HL-60 (cell line): ENCODE measurements at regions not wholly inside any gene's neighbourhood (a gene's known extent, or its start where the extent isn't known, plus 50 kb on each side); places are given as distances from the start of the nearest gene placed in this dataset.

Experiments
- DNase-seq, 2 experiments: peaks; one replicate each; pipeline ENCODE4 v3.0.0-alpha.2; 2010 to 2020; ENCODE audit warnings: low read depth in 1 of 2, low spot score in 1 of 2
- H3K27ac ChIP-seq: fragments of 250-450 bp; sonication (Bioruptor Pico); replicated peaks from 2 replicates; pipeline ENCODE4 v1.5.1; 2020; ENCODE audit warnings: mild to moderate bottlenecking, moderate library complexity
- H3K27me3 ChIP-seq: fragments of 250-450 bp; sonication (Bioruptor Pico); 2 replicates; pipeline ENCODE4 v1.5.1; 2021; ENCODE audit warnings: mild to moderate bottlenecking, moderate library complexity; ENCODE audit not compliant: insufficient read depth, poor library complexity, severe bottlenecking
- H3K4me3 ChIP-seq: replicated peaks from 2 replicates; pipeline ENCODE4 v1.5.1; 2011; ENCODE audit warnings: mild to moderate bottlenecking, control low read depth, low read length; ENCODE audit not compliant: insufficient read depth
- CTCF ChIP-seq: IDR thresholded peaks from one replicate; pipeline ENCODE4 v1.5.1; 2011; ENCODE audit warnings: low read length, control low read depth, inconsistent platforms; ENCODE audit not compliant: insufficient read depth
- GABPA ChIP-seq: IDR thresholded peaks from 2 replicates; pipeline ENCODE4 v1.6.1; 2012; ENCODE audit warnings: low read depth
- POLR2AphosphoS5 ChIP-seq: IDR thresholded peaks from 2 replicates; pipeline ENCODE4 v1.6.1; 2012; ENCODE audit warnings: low read depth
- REST ChIP-seq: IDR thresholded peaks from 2 replicates; pipeline ENCODE4 v1.6.1; 2012; ENCODE audit warnings: low read depth; ENCODE audit not compliant: insufficient replicate concordance
- SPI1 ChIP-seq: IDR thresholded peaks from 2 replicates; pipeline ENCODE4 v1.6.1; 2012; ENCODE audit warnings: low read depth, mild to moderate bottlenecking, borderline replicate concordance

GRCh38 chr21:25220169-25220568 is 387.1 kb downstream of the MRPL39 start:
- Histone ChIP-seq H3K4me3 (no peak overlapping the region), H3K27ac (no peak overlapping the region), H3K27me3 (no peaks in the 10 kb centered on the region)
- no peak for TF ChIP-seq GABPA
- TF ChIP-seq POLR2AphosphoS5: no peak
- no peak for TF ChIP-seq REST
- no peak for TF ChIP-seq CTCF
- no peak for TF ChIP-seq SPI1
- DNase-seq: no peak

GRCh38 chr21:25215698-25216384 is 391.4 kb downstream of the MRPL39 start:
- Histone ChIP-seq H3K27me3 (no peaks in the 10 kb centered on the region), H3K4me3 (no peak overlapping the region), H3K27ac (no peak overlapping the region)
- no peak for TF ChIP-seq CTCF
- TF ChIP-seq REST: no peak
- no peak for TF ChIP-seq SPI1
- TF ChIP-seq GABPA: no peak
- no peak for TF ChIP-seq POLR2AphosphoS5
- DNase-seq: no peak

GRCh38 chr21:25214676-25215075 is 392.6 kb downstream of the MRPL39 start:
- DNase-seq: no peak
- no peak overlapping the region for H3K27ac ChIP-seq

More at GRCh38 chr21:25214676-25215075, 392.6 kb downstream of the MRPL39 start:
- H3K4me3 ChIP-seq: no peak overlapping the region
- TF ChIP-seq REST (no peak), GABPA (no peak)
- no peaks in the 10 kb centered on the region for H3K27me3 ChIP-seq
